Astrocyte (in vitro differentiated cells and primary cell): ENCODE measurements at regions not wholly inside any gene's neighbourhood (a gene's known extent, or its start where the extent isn't known, plus 50 kb on each side); places are given as distances from the start of the nearest gene placed in this dataset.

ENCODE experiments used
- CTCF ChIP-seq: IDR thresholded peaks from 2 replicates; pipeline ENCODE4 v1.5.1; 2011; ENCODE audit warnings: low read depth, mild to moderate bottlenecking, inconsistent platforms, low read length, moderate library complexity; ENCODE audit not compliant: insufficient read depth
- EZH2 ChIP-seq: IDR thresholded peaks from 2 replicates; pipeline ENCODE4 v1.6.1; 2012; ENCODE audit warnings: mild to moderate bottlenecking, low read length, inconsistent platforms; ENCODE audit not compliant: insufficient read depth

GRCh38 chr7:85928500-85928899 is 715.2 kb upstream of the GRM3 start:
- no peak for TF ChIP-seq CTCF
- no peak for TF ChIP-seq EZH2
